Keratinocyte (primary cell): ENCODE measurements at regions not wholly inside any gene's neighbourhood (a gene's known extent, or its start where the extent isn't known, plus 50 kb on each side); places are given as distances from the start of the nearest gene placed in this dataset.

Experiments
- DNase-seq: peaks from one replicate; pipeline ENCODE4 v3.0.0-alpha.2; 2011; ENCODE audit warnings: low read depth, missing footprints, low spot score
- FAIRE-seq: peaks from 2 replicates; lab custom pipeline; 2011; peaks lifted over from hg19 to GRCh38; lab: Jason Lieb, UNC
- H2AFZ ChIP-seq: 2 replicates; pipeline ENCODE4 v1.6.0; 2012; ENCODE audit warnings: low read length, control low read depth, inconsistent platforms; ENCODE audit not compliant: control insufficient read depth
- H3K27ac ChIP-seq: 2 replicates; pipeline ENCODE4 v1.5.1; 2011; ENCODE audit warnings: low read length; ENCODE audit not compliant: control insufficient read depth, insufficient read depth
- H3K27me3 ChIP-seq: 3 replicates; pipeline ENCODE4 v1.6.0; 2011; ENCODE audit warnings: low read length; ENCODE audit not compliant: control insufficient read depth, insufficient read depth; ENCODE audit errors: extremely low read depth
- H3K36me3 ChIP-seq, 2 experiments: 2 replicates in 1 of 2; 3 replicates in 1 of 2; pipeline ENCODE4 v1.5.1; 2011; ENCODE audit warnings: low read length in 2 of 2, mild to moderate bottlenecking in 1 of 2; ENCODE audit not compliant: control insufficient read depth in 2 of 2, insufficient read depth in 2 of 2; ENCODE audit errors: extremely low read depth in 1 of 2
- H3K4me1 ChIP-seq: 3 replicates; pipeline ENCODE4 v1.5.1; 2011; ENCODE audit warnings: low read length; ENCODE audit not compliant: control insufficient read depth, insufficient read depth; ENCODE audit errors: extremely low read depth
- H3K4me2 ChIP-seq: 3 replicates; pipeline ENCODE4 v1.6.0; 2011; ENCODE audit warnings: low read depth, low read length; ENCODE audit not compliant: control insufficient read depth, insufficient read depth; ENCODE audit errors: extremely low read depth
- H3K4me3 ChIP-seq, 3 experiments: fragments of 200-600 bp in 1 of 3; sonication (generic) in 1 of 3; 2 replicates in 2 of 3; 3 replicates in 1 of 3; pipeline ENCODE4 v1.5.1; 2011 to 2016; ENCODE audit warnings: low read length in 3 of 3, mild to moderate bottlenecking in 3 of 3, control low read depth in 2 of 3, inconsistent platforms in 1 of 3, low read depth in 1 of 3, mixed read lengths in 1 of 3, mixed run types in 1 of 3, moderate library complexity in 1 of 3; ENCODE audit not compliant: control insufficient read depth in 2 of 3, insufficient read depth in 2 of 3; ENCODE audit errors: extremely low read depth in 1 of 3
- H3K79me2 ChIP-seq: 2 replicates; pipeline ENCODE4 v1.6.0; 2012; ENCODE audit warnings: low read length; ENCODE audit not compliant: control insufficient read depth, insufficient read depth
- H3K9ac ChIP-seq: 3 replicates; pipeline ENCODE4 v1.6.0; 2011; ENCODE audit warnings: low read length; ENCODE audit not compliant: control insufficient read depth, insufficient read depth; ENCODE audit errors: extremely low read depth
- H3K9me1 ChIP-seq: 3 replicates; pipeline ENCODE4 v1.6.0; 2011; ENCODE audit warnings: low read length; ENCODE audit not compliant: control insufficient read depth, insufficient read depth; ENCODE audit errors: extremely low read depth
- H3K9me3 ChIP-seq: 2 replicates; pipeline ENCODE4 v1.5.1; 2012; ENCODE audit warnings: low read depth, low read length; ENCODE audit not compliant: control insufficient read depth
- H4K20me1 ChIP-seq: 3 replicates; pipeline ENCODE4 v1.6.0; 2011; ENCODE audit warnings: low read length; ENCODE audit not compliant: control insufficient read depth, insufficient read depth; ENCODE audit errors: extremely low read depth
- CTCF ChIP-seq, 3 experiments: IDR thresholded peaks in 1 of 3; conservative IDR thresholded peaks in 1 of 3; optimal IDR thresholded peaks in 1 of 3; 2 replicates in 2 of 3; 3 replicates in 1 of 3; pipeline versions ENCODE3 to v1.5.1; 2011; ENCODE audit warnings: low read length in 3 of 3, mild to moderate bottlenecking in 3 of 3, moderate library complexity in 2 of 3, control low read depth in 1 of 3, inconsistent platforms in 1 of 3; ENCODE audit not compliant: insufficient read depth in 2 of 3; ENCODE audit errors: extremely low read depth in 1 of 3
- EZH2 ChIP-seq: IDR thresholded peaks from one replicate; pipeline ENCODE4 v1.6.1; 2012; ENCODE audit warnings: inconsistent platforms, mild to moderate bottlenecking, low read length, moderate library complexity
- dilution Hi-C: fragments of 300-500 bp; cut with MboI; formaldehyde crosslinking; loops from one replicate; pipeline ENCODE4 v1.7.0; 2020; ENCODE audit warnings: low sequenced_read_pairs; ENCODE audit not compliant: extremely low pct_ligation_motif_present

GRCh38 chr18:56273541-56274219 is 364.7 kb downstream of the TXNL1 start:
- FAIRE-seq: no peak
- no peaks in the 10 kb centered on the region for H3K4me1 ChIP-seq
- dilution Hi-C loops: no loop called here
- H3K27me3 ChIP-seq: no peaks in the 10 kb centered on the region
- H2AFZ ChIP-seq: no peak overlapping the region
- H3K79me2 ChIP-seq: no peaks in the 10 kb centered on the region
- no peaks in the 10 kb centered on the region for H3K36me3 ChIP-seq
- H3K9ac ChIP-seq: no peak overlapping the region
- H3K4me2 ChIP-seq: no peak overlapping the region
- no peak overlapping the region for H3K4me3 ChIP-seq
- no peak overlapping the region for H3K27ac ChIP-seq
- H3K9me1 ChIP-seq: no peaks in the 10 kb centered on the region
- H3K9me3 ChIP-seq: no peaks in the 10 kb centered on the region
- TF ChIP-seq CTCF (optimal IDR thresholded peaks at IDR 0.05 in 1 of 3, IDR thresholded peaks at IDR 0.05 in 1 of 3, conservative IDR thresholded peaks at IDR 0.05 in 1 of 3; ENCODE audit: extremely low read depth in 1 of 3, insufficient read depth in 2 of 3, low read length in 3 of 3) (no peak), EZH2 (no peak)
- H4K20me1 ChIP-seq: no peaks in the 10 kb centered on the region
- DNase-seq: no peak

- no peaks in the 10 kb centered on the region for H3K4me1 ChIP-seq
- DNase-seq (no peak), FAIRE-seq (no peak)
- dilution Hi-C loops: no loop called here
- no peak overlapping the region for H2AFZ ChIP-seq
- H3K9ac ChIP-seq: no peak overlapping the region
- no peaks in the 10 kb centered on the region for H4K20me1 ChIP-seq
- no peak overlapping the region for H3K27ac ChIP-seq
- no peak overlapping the region for H3K4me2 ChIP-seq
- no peaks in the 10 kb centered on the region for H3K27me3 ChIP-seq
- no peaks in the 10 kb centered on the region for H3K36me3 ChIP-seq
- no peaks in the 10 kb centered on the region for H3K9me3 ChIP-seq
- H3K4me3 ChIP-seq: no peak overlapping the region
- TF ChIP-seq CTCF (optimal IDR thresholded peaks at IDR 0.05 in 1 of 3, IDR thresholded peaks at IDR 0.05 in 1 of 3, conservative IDR thresholded peaks at IDR 0.05 in 1 of 3; ENCODE audit: extremely low read depth in 1 of 3, insufficient read depth in 2 of 3, low read length in 3 of 3) (no peak), EZH2 (no peak)
- H3K9me1 ChIP-seq: no peaks in the 10 kb centered on the region
- H3K79me2 ChIP-seq: no peaks in the 10 kb centered on the region
Observed at GRCh38 chr18:56270671-56271250, 367.6 kb downstream of the TXNL1 start.
